ENCODE measurements at regions not wholly inside any gene's neighbourhood (a gene's known extent, or its start where the extent isn't known, plus 50 kb on each side); places are given as distances from the start of the nearest gene placed in this dataset.

- Histone ChIP-seq H3K4me1 (ENCODE audit: insufficient read depth, low read length) (no peaks in the 10 kb centered on the region), H3K9me3 (ENCODE audit: low read length) (no peaks in the 10 kb centered on the region), H3K4me2 (ENCODE audit: low read depth, low read length) (no peak overlapping the region), H3K79me2 (ENCODE audit: insufficient read depth, low read length) (no peaks in the 10 kb centered on the region), H3K4me3 (replicated peaks in 1 of 3; ENCODE audit: insufficient read depth in 1 of 3, low read depth in 2 of 3, low read length in 3 of 3) (no peak overlapping the region), H2AFZ (ENCODE audit: low read length) (no peak overlapping the region), H3K27me3 (ENCODE audit: control insufficient read depth in 1 of 2, insufficient read depth in 2 of 2, low read length in 2 of 2) (no peaks in the 10 kb centered on the region), H4K20me1 (ENCODE audit: insufficient read depth, low read length) (no peaks in the 10 kb centered on the region), H3K36me3 (replicated peaks in 1 of 2; ENCODE audit: control insufficient read depth in 1 of 2, insufficient read depth in 2 of 2, low read length in 2 of 2) (no peaks in the 10 kb centered on the region), H3K9ac (ENCODE audit: insufficient read depth, low read depth, low read length) (no peak overlapping the region), H3K27ac (ENCODE audit: extremely low read length, insufficient read depth, low read length) (no peak overlapping the region)
- DNase-seq (ENCODE audit: low spot score), result no peak
- no peak for FAIRE-seq
- WGBS (ENCODE audit: low lambda C conversion rate), result 38% methylated on average over 4 of the region's 4 CpGs
- in situ Hi-C loops (cut with HindIII; ENCODE audit: extremely low pct_ligation_motif_present, low pct_unique_long_range_greater_than_20kb), result no loop called here
- TF ChIP-seq ZSCAN29 (CRISPR knock-in tag; conservative IDR thresholded peaks at IDR 0.05), result no peak
- no peak for TF ChIP-seq NFYC (CRISPR knock-in tag; IDR thresholded peaks at IDR 0.05)
- TF ChIP-seq, protein P1, sequence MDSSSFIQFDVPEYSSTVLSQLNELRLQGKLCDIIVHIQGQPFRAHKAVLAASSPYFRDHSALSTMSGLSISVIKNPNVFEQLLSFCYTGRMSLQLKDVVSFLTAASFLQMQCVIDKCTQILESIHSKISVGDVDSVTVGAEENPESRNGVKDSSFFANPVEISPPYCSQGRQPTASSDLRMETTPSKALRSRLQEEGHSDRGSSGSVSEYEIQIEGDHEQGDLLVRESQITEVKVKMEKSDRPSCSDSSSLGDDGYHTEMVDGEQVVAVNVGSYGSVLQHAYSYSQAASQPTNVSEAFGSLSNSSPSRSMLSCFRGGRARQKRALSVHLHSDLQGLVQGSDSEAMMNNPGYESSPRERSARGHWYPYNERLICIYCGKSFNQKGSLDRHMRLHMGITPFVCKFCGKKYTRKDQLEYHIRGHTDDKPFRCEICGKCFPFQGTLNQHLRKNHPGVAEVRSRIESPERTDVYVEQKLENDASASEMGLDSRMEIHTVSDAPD (CRISPR knock-in tag; IDR thresholded peaks at IDR 0.05), result no peak
- TF ChIP-seq ZBTB26 (CRISPR knock-in tag; IDR thresholded peaks at IDR 0.05; ENCODE audit: borderline replicate concordance), result no peak
- no peak for TF ChIP-seq HNRNPK (IDR thresholded peaks at IDR 0.05; ENCODE audit: low read depth, low read length, poor library complexity, severe bottlenecking)
- TF ChIP-seq HHEX (CRISPR knock-in tag; IDR thresholded peaks at IDR 0.05), result no peak
- TF ChIP-seq RFX1 (IDR thresholded peaks at IDR 0.05), result no peak
- ATAC-seq, result no peak
- POLR2A ChIA-PET, result no interaction called here
- CTCF ChIA-PET (ENCODE audit: low intra/inter-chr PET ratio, low total read pairs), result no interaction called here
- BruUV-seq (replicated peaks), result no TSS peak
- intact Hi-C loops (cut with micrococcal nuclease; ENCODE audit: unreplicated experiment), result no loop called here
These were observed 272.9 kb downstream of the RWDD3 start for GRCh38 chr1:95506736-95507414.
